ENCODE measurements at regions not wholly inside any gene's neighbourhood (a gene's known extent, or its start where the extent isn't known, plus 50 kb on each side); places are given as distances from the start of the nearest gene placed in this dataset.

DNA sequence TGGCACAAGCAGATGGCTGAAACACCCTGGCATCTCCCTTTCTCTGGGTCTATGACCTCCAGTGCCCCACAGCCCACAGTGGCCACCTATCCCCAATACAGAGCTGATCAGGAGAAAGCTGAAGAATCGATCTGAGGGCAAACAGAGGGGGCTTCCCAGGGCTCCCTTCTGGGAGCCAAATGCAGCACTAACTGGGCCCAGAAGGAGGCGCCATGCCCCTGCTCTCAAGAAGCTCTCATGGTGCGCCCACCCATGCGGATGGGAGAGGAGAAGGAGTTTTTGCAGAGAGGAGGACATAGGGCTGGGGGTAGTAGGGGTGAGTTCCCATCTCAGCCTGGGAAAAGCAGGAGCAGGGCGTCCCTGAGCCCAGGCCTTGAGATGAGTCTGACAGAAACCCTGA, 787.3 kb upstream of the RAB6C start:
- TF ChIP-seq, protein P1, sequence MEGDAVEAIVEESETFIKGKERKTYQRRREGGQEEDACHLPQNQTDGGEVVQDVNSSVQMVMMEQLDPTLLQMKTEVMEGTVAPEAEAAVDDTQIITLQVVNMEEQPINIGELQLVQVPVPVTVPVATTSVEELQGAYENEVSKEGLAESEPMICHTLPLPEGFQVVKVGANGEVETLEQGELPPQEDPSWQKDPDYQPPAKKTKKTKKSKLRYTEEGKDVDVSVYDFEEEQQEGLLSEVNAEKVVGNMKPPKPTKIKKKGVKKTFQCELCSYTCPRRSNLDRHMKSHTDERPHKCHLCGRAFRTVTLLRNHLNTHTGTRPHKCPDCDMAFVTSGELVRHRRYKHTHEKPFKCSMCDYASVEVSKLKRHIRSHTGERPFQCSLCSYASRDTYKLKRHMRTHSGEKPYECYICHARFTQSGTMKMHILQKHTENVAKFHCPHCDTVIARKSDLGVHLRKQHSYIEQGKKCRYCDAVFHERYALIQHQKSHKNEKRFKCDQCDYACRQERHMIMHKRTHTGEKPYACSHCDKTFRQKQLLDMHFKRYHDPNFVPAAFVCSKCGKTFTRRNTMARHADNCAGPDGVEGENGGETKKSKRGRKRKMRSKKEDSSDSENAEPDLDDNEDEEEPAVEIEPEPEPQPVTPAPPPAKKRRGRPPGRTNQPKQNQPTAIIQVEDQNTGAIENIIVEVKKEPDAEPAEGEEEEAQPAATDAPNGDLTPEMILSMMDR (optimal IDR thresholded peaks at IDR 0.05 in 1 of 3, IDR thresholded peaks at IDR 0.05 in 1 of 3, conservative IDR thresholded peaks at IDR 0.05 in 1 of 3; ENCODE audit: extremely low read depth in 1 of 3, insufficient read depth in 2 of 3, low read length in 3 of 3) = peak in 2 of 3 experiments; percentile 5 to 30
- TF ChIP-seq EZH2 (IDR thresholded peaks at IDR 0.05; ENCODE audit: low read length) = no peak
